Brain microvascular endothelial cell (primary cell): ENCODE measurements at regions not wholly inside any gene's neighbourhood (a gene's known extent, or its start where the extent isn't known, plus 50 kb on each side); places are given as distances from the start of the nearest gene placed in this dataset.
"Not testable (repeated sequence)": the region's sequence is repeated elsewhere in the genome, so short reads cannot be mapped to it uniquely, and the experiment has no call there.

Experiments
- DNase-seq: peaks from one replicate; pipeline ENCODE4 v3.0.0-alpha.2; 2020
- H3K27ac ChIP-seq: fragments of 250-450 bp; sonication (Bioruptor Pico); 2 replicates; pipeline ENCODE4 v1.5.1; 2020; ENCODE audit warnings: mild to moderate bottlenecking, moderate library complexity
- H3K27me3 ChIP-seq: fragments of 250-450 bp; sonication (Bioruptor Pico); replicated peaks from 2 replicates; pipeline ENCODE4 v1.5.1; 2020; ENCODE audit warnings: mild to moderate bottlenecking
- H3K36me3 ChIP-seq: fragments of 250-450 bp; sonication (Bioruptor Pico); replicated peaks from 2 replicates; pipeline ENCODE4 v1.5.1; 2020; ENCODE audit warnings: mild to moderate bottlenecking
- H3K4me3 ChIP-seq: 2 replicates; pipeline ENCODE4 v1.5.1; 2011; ENCODE audit warnings: low read depth, mild to moderate bottlenecking, control low read depth, low read length, moderate library complexity
- in situ Hi-C: cut with HindIII; loops from 2 replicates; pipeline ENCODE4 v1.10.0; 2017; ENCODE audit warnings: low sequenced_read_pairs, low pct_ligation_motif_present
- TF ChIP-seq, protein P1 (sequence below): IDR thresholded peaks from 2 replicates; pipeline ENCODE4 v1.5.1; 2011; ENCODE audit warnings: low read depth, mild to moderate bottlenecking, moderate library complexity, low read length, control low read depth, inconsistent platforms; ENCODE audit errors: missing control alignments

DNA sequence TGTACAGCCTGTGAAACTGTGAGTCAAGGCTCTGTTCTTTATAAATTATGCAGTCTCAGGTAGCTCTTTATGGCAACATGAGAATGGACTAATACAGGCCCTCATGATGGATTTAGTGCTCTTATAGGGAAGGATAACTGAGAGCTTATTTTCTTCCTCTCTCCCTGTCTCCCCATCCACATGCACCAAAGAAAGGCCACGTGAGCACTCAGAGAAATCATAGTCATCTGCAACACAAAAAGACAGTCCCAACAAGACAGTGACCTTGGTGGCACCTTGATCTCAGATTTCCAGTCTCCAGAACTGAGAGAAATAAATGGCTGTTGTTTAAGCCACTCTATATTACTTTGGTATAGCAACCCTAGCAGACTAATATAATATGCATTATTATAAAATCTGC is 2133.6 kb upstream of the ACO1 start:
- TF ChIP-seq, protein P1, sequence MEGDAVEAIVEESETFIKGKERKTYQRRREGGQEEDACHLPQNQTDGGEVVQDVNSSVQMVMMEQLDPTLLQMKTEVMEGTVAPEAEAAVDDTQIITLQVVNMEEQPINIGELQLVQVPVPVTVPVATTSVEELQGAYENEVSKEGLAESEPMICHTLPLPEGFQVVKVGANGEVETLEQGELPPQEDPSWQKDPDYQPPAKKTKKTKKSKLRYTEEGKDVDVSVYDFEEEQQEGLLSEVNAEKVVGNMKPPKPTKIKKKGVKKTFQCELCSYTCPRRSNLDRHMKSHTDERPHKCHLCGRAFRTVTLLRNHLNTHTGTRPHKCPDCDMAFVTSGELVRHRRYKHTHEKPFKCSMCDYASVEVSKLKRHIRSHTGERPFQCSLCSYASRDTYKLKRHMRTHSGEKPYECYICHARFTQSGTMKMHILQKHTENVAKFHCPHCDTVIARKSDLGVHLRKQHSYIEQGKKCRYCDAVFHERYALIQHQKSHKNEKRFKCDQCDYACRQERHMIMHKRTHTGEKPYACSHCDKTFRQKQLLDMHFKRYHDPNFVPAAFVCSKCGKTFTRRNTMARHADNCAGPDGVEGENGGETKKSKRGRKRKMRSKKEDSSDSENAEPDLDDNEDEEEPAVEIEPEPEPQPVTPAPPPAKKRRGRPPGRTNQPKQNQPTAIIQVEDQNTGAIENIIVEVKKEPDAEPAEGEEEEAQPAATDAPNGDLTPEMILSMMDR, result no peak
- H3K36me3 ChIP-seq, result no peaks in the 10 kb centered on the region
- H3K27ac ChIP-seq, result no peak overlapping the region
- no peak overlapping the region for H3K4me3 ChIP-seq
- no peaks in the 10 kb centered on the region for H3K27me3 ChIP-seq
- in situ Hi-C loops, result no loop called here
- no peak for DNase-seq

DNA sequence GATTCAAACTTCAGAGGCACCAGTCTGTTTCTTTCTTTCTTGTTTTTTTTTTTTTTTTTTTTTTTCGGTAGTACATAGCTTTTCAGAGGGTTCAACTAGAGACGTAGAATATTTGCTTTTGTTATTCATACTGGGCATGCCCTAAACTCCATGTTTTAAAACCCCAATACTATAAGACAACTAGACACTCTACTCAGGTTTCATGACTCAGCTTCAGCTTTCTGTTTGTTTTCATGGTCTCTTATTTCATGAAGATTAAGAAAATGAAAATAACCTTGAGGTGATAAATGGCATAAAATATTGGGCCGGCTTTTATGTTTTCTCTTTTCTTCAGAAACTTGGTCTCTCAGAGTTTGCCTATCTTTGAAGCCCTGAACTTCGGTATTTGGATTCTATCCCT is 2126.3 kb upstream of the ACO1 start:
- Histone ChIP-seq H3K36me3 (no peaks in the 10 kb centered on the region), H3K27me3 (no peaks in the 10 kb centered on the region), H3K27ac (no peak overlapping the region), H3K4me3 (no peak overlapping the region)
- in situ Hi-C loops, result no loop called here
- TF ChIP-seq, protein P1, result no peak
- DNase-seq, result no peak

DNA sequence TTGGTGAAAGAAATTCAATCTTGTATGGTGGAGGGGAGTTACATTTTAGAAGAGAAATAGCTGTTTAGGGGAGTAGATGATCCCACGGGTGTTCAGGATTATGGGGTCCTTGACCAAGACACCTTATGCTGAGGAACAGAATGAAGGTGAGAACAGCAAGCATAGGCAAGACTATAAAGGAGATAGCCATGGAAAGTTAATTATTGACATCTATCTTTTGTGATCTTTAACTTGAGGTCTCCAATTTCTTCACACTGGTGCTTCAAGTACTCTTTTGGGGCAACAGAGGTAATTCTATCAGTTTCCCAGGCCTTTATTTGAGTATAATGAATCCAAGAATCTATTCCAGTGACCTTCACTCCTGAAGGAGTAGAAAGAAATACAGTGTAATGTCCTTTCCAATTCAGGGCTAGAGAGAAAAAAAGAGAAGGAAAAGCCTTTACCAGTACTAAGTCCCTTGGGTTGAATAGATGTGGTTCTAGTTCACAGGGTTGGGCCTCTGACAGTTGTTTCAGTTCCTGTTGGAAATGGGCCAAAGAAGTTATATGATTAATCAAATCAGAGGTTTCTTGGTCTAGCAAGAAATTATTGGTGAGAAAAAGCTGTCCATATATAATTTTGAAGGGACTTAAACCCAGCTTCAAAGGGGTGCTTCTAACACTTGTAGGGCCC is 2104.1 kb upstream of the ACO1 start:
- TF ChIP-seq, protein P1, result no peak
- no peak for DNase-seq
- in situ Hi-C loops, result no loop called here
- no peaks in the 10 kb centered on the region for H3K36me3 ChIP-seq
- H3K4me3 ChIP-seq, result no peak overlapping the region
- no peak overlapping the region for H3K27ac ChIP-seq
- no peaks in the 10 kb centered on the region for H3K27me3 ChIP-seq

DNA sequence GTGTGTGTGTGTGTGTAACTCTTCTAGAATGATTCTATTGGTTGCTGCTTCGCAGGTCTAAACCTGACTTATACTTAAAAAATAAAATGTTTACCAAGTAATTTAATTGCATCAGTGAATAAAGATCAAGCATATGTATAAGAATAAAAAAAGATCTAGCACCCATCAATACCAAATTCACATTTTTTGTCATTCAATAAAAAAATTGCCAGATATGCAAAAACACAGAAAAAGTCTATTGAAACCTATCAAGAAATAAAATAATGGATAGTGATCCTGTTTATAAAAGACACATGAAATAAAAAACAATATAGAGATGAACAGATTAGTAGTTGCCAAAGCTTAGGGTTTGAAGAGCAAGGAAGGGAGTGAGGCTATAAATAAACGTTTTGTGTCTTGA is 2095.0 kb upstream of the ACO1 start:
- in situ Hi-C loops, result no loop called here
- H3K36me3 ChIP-seq, result no peaks in the 10 kb centered on the region
- no peak overlapping the region for H3K27ac ChIP-seq
- no peak for DNase-seq
- no peaks in the 10 kb centered on the region for H3K27me3 ChIP-seq
- TF ChIP-seq, protein P1, result no peak
- no peak overlapping the region for H3K4me3 ChIP-seq

DNA sequence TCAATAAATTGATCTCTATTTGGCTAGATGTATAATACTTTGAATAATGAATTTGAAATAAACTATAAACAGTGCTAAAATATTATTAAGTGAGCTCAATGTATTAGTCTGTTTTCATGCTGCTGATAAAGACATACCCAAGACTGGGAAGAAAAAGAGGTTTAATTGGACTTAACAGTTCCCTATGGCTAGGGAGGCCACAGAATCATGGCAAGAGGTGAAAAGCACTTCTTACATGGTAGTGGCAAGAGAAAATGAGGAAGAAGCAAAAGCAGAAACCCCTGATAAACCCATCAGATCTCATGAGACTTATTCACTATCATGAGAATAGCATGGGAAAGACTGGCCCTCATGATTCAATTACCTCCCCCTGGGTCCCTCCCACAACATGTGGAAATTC is 2092.4 kb upstream of the ACO1 start:
- in situ Hi-C loops, H3K27me3 ChIP-seq, H3K36me3 ChIP-seq, H3K27ac ChIP-seq, DNase-seq, H3K4me3 ChIP-seq: not testable (repeated sequence)

DNA sequence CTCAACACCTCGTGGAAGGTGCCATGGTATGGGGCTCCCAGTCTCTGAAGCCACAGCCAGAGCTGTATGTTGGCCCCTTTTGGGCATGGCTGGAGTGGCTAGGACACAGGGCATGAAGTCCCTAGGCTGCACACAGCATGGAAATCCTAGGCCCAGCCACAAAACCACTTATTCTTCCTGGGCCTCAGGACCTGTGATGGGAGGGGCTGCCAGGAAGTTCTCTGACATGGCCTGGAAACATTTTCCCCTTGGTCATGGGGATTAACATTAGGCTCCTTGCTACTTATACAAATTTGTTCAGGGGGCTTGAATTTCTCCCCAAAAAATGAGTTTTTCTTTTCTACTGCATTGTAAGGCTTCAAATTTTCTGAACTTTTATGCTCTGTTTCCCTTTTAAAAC is 2091.2 kb upstream of the ACO1 start:
- in situ Hi-C loops, result no loop called here
- Histone ChIP-seq H3K27me3 (no peaks in the 10 kb centered on the region), H3K36me3 (no peaks in the 10 kb centered on the region), H3K27ac (no peak overlapping the region), H3K4me3 (no peak overlapping the region)
- TF ChIP-seq, protein P1, result no peak
- DNase-seq, result no peak
